HG02571 (cell line): ENCODE measurements at regions not wholly inside any gene's neighbourhood (a gene's known extent, or its start where the extent isn't known, plus 50 kb on each side); places are given as distances from the start of the nearest gene placed in this dataset.
"Not testable (repeated sequence)": the region's sequence is repeated elsewhere in the genome, so short reads cannot be mapped to it uniquely, and the experiment has no call there.

Source experiments
- ATAC-seq: cut with Tn5 transposase; IDR thresholded peaks from one replicate; pipeline ENCODE4 v1.9.1; 2021; ENCODE audit warnings: mild to moderate bottlenecking, moderate library complexity; ENCODE audit not compliant: unreplicated experiment

DNA sequence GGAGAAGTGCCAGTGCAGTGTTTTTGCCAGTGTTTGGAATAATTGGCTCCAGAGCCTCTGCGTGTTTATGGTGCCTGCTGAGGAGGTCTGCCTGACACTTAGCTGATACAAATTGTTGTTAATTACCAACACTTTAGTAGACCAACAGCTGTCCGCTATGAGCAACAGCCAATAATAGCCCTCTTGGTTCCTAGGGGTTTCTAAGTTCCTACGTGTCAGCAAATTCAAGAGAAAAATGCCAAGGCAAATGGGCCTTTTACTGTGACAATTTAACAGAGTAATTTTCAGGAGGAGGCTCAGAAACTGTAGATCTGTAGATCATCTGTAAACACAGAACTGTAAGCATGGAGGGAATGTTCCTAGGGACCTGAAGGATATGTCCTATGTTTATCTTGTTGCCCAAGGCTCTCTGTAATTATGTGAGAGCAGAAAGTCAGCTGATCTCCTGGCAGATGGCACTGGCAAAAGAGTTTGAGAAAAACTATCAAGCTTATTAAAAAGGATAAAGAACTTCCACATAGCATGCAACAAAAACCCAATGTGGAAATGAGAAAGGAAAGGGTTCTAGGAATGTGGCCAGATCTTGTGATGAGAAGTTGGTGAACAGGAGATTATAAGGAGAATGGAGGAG, 157.7 kb downstream of the GJA1 start:
- ATAC-seq = no peak

DNA sequence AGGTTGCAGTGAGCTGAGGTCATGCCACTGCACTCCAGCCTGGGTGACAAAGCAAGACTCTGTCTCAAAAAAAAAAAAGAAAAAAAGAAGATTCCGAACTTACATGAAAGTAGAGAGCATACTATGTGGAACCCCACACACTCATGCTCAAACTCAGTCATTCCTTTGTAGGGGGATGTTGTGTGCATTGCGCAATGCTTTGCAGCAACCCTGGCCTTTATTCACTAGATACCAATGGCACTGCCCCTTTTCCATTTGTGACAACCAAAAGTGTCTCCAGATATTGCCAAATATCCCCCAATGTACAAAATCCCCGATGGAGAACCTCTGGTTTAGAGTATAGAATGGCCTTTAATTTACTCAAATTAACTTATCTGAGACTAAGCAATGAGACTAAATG, 158.6 kb downstream of the GJA1 start:
- ATAC-seq = no peak

DNA sequence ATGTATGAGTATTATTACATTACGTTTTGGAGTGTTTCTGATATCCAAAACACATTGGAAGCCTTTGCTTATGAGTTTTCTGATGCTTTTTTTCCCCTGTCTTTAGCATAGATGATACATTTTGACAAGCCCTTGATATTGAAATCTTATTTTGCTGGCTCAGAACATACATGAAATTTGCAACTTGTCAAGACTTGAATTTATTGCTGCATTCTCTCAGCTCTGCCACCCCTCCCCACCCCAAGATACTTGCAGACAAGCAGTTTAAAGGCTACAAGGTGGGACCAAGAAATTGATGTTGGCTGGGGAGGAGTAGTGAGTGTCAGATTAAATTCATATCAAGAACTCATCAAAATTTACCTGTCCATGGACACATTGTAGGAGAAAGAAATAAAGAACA, 160.2 kb downstream of the GJA1 start:
- ATAC-seq = no peak

GRCh38 chr6:121596441-121596840, 161.0 kb downstream of the GJA1 start:
- no peak for ATAC-seq

GRCh38 chr6:121597654-121598053, 162.2 kb downstream of the GJA1 start:
- ATAC-seq = no peak

DNA sequence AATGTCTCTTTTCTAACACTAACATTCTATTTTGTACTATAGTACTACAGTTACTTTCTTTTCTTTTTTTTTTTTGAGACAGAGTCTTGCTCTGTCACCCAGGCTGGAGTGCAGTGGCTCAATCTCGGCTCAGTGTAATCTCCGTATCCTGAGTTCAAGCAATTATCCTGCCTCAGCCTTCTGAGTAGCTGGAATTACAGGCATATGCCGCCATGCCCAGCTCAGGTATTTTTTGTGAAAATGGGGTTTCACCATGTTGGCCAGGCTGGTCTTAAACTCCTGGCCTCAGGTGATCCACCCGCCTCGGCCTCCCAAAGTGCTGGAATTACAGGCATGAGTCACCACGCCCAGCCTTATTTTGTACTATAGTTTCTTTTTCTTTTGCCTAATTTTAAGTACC, 163.9 kb downstream of the GJA1 start:
- ATAC-seq = not testable (repeated sequence)

DNA sequence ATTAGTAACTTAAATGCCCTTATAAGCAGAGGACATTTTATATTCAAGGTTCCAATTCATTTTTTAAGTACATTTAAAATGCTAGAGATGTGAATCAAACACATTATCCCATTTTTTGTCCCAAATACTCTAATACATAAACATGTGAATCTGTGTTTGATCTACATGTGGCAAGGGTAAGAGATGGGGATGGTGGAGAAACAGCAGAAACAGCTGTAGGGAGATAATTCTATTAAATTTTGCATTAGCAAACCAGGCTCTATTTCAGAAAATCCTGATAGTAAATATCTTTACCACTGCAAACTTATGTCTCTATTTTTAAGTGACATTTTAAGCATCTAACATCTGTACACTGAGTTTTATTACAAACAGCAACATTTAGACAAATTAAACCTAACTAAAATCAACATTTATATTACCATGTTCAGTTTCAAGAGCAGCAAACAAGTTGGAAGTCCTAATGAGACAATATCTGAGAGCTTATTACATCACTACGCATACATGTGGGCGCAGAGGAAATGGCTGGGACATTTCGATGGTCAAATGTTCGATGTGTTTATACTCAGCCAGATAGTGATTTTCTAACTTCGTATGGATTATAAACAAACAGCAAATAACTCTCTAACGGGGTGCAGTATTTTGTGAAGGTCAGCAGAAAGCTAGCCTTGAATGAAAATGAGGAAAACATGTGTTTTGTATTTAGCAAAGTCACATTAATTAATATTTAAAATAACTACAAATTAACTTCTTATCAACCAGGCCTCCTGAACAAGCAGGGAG, 165.1 kb downstream of the GJA1 start:
- ATAC-seq = no peak

DNA sequence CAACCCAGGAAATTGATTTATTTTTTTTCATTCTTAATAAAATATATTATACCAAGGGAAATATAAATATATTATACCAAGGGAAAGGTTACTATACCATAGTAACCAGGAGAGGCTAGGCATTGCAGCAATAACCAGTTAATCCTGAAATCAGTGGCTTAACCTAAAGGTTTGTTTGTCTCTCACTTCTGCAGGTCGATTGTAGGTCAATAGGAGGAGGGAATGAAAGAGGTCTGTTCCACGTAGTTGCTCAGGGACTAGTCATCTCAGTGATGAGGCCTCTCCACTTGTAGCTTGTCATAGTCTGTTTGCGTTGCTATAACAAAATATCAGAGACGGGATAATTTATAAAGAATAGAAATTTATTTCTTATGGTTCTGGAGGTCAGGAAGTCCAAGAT, 168.0 kb downstream of the GJA1 start:
- ATAC-seq = no peak

- ATAC-seq = no peak
Measured at GRCh38 chr6:121607721-121608120, 172.3 kb downstream of the GJA1 start.

- no peak for ATAC-seq
Measured at GRCh38 chr6:121608270-121608669, 172.8 kb downstream of the GJA1 start.

- ATAC-seq = no peak
Measured at GRCh38 chr6:121609281-121609680, 173.8 kb downstream of the GJA1 start.

DNA sequence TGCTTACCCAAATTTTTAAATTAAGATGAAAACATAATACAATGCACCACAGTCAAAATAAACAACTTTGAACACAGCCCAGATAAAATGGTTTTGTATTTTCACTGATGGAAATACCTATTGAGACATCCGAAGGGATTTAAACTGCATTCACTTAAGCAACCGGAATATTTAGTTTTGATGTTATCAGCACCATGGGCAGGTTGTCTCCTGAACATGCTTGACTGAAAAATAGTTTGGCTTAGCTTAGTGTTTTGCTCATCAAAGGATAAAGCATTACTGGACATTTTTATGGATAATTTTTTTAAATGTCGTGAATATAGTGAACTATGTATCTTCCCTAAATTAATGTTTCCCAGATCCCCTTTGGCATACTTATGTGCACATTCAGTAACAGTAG, 177.5 kb downstream of the GJA1 start:
- ATAC-seq = no peak

DNA sequence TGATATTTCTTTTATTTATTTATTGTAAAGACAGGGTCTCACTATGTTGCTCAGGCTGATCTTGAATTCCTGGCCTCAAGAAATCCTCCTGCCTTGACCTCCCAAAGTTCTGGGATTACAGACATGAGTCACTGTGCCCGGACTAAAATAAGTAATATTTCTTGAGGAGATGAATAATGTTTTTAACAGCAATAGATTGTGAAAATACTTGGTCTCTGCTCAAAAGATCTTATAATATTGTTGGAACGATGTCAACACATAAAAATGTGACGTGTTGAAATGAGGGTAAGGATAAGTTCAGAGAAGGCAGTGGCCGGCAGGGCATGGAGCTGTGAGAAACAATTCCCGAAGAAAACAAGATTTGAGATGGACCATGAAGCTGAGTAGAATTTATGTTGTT, 178.7 kb downstream of the GJA1 start:
- ATAC-seq = no peak

GRCh38 chr6:121615493-121615892, 180.0 kb downstream of the GJA1 start:
- no peak for ATAC-seq

GRCh38 chr6:121616406-121616805, 181.0 kb downstream of the GJA1 start:
- no peak for ATAC-seq

DNA sequence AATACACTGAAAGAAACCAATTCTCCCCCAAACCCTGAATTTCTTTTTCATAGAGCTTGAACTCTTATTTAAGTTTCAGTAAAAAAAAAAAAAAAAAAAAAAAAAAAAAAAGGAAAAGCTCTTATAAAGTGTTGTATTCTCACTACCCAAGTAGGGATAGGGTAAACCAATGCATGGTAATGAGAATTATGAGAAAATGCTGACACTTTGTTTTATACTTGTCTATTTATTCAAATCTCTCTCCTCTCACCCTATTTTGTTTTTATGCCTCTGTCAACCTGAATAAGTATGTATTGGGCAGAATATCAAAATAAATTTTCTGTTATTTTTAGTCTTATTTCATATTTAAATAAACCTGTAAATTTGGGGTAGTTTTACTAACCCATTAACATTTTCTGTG, 181.9 kb downstream of the GJA1 start:
- ATAC-seq = no peak

DNA sequence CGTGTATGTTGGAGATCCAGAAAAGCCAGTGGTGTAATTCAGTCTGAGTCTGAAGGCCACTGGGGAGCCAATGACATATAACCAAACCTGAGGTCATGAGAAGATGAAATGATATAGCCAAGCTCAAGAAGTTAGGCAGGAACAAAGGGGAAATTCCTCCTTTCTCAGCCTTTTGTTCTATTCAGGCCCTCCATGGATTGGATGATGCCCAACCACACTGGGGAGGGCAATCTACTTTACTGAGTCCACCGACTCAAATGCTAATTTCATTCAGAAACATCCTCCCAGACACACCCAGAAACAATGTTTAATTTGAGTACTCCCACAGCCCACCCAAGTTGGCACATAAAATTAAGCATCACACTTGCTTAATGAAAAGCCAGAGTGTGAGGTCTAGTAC, 183.6 kb downstream of the GJA1 start:
- ATAC-seq = no peak

GRCh38 chr6:121619987-121620740, 184.7 kb downstream of the GJA1 start:
- ATAC-seq = no peak

GRCh38 chr6:121627761-121628160, 192.3 kb downstream of the GJA1 start:
- ATAC-seq = no peak

- no peak for ATAC-seq
Measured at GRCh38 chr6:121630716-121631115, 195.3 kb downstream of the GJA1 start.

GRCh38 chr6:121631752-121632151, 196.3 kb downstream of the GJA1 start:
- not testable (repeated sequence) for ATAC-seq

GRCh38 chr6:121633309-121633708, 197.9 kb downstream of the GJA1 start:
- no peak for ATAC-seq
